Lower leg skin (tissue), 4 donors: ENCODE measurements at regions not wholly inside any gene's neighbourhood (a gene's known extent, or its start where the extent isn't known, plus 50 kb on each side); places are given as distances from the start of the nearest gene placed in this dataset.
"Not testable (repeated sequence)": the region's sequence is repeated elsewhere in the genome, so short reads cannot be mapped to it uniquely, and the experiment has no call there.

ENCODE experiments used
- DNase-seq, 2 donors: peaks; one replicate each; pipeline ENCODE4 v3.0.0-alpha.2; 2019; ENCODE audit warnings: low spot score in 2 of 2
- H3K4me3 ChIP-seq: fragments of 200-600 bp; sonication (generic); 2 replicates; pipeline ENCODE4 v1.5.1; 2017; ENCODE audit warnings: mild to moderate bottlenecking, low read depth; ENCODE audit not compliant: poor library complexity, severe bottlenecking
- POLR2A ChIP-seq, 2 donors: fragments of 450-650 bp; IDR thresholded peaks; one replicate each; pipeline ENCODE4 v1.6.1; 2016 to 2017; ENCODE audit warnings: antibody characterized with exemption in 2 of 2, mild to moderate bottlenecking in 1 of 2, moderate library complexity in 1 of 2
- WGBS, 2 donors: methylation state at CpG; one replicate each; pipeline ENCODE4 v1.1.5; 2018; 5-methylcytosine and 5-hydroxymethylcytosine counted together
- intact Hi-C: fragments of 100-400 bp; cut with DNase I; formaldehyde crosslinking; loops from one replicate; pipeline ENCODE4 v1.15.0; 2023; ENCODE audit warnings: low total_unique reads
- TF ChIP-seq, protein P1 (sequence below), 3 donors: fragments of 450-650 bp; IDR thresholded peaks; one replicate each; pipeline ENCODE4 v1.5.1; 2016; ENCODE audit warnings: antibody characterized with exemption in 3 of 3, mild to moderate bottlenecking in 3 of 3, moderate library complexity in 2 of 3

GRCh38 chr12:124222368-124223245 is 72.3 kb upstream of the RFLNA start:
- DNase-seq = no peak
- no peak overlapping the region for H3K4me3 ChIP-seq
- TF ChIP-seq, protein P1, sequence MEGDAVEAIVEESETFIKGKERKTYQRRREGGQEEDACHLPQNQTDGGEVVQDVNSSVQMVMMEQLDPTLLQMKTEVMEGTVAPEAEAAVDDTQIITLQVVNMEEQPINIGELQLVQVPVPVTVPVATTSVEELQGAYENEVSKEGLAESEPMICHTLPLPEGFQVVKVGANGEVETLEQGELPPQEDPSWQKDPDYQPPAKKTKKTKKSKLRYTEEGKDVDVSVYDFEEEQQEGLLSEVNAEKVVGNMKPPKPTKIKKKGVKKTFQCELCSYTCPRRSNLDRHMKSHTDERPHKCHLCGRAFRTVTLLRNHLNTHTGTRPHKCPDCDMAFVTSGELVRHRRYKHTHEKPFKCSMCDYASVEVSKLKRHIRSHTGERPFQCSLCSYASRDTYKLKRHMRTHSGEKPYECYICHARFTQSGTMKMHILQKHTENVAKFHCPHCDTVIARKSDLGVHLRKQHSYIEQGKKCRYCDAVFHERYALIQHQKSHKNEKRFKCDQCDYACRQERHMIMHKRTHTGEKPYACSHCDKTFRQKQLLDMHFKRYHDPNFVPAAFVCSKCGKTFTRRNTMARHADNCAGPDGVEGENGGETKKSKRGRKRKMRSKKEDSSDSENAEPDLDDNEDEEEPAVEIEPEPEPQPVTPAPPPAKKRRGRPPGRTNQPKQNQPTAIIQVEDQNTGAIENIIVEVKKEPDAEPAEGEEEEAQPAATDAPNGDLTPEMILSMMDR (IDR thresholded peaks at IDR 0.05) = no peak
- no peak for TF ChIP-seq POLR2A (IDR thresholded peaks at IDR 0.05)
- intact Hi-C loops = no loop called here
- 60% methylated on average over 14 of the region's 14 CpGs for WGBS, 2 donors

DNA sequence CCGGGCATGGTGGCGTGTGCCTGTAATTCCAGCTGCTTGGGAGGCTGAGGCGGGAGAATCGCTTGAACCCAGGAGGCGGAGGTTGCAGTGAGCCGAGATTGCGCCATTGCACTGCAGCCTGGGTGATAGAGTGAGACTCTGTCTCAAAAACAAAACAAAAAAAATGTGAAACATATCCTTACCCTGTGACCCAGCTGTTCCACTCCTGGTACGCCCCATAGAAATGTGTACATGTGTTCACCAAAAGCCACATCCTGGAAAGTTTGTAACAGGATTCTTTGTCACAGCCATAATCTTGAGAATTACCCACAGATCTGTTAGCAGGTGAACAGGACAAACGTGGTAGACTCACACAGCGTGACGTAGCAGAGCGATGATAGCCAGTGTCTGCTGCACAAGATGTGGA is 71.2 kb upstream of the RFLNA start:
- intact Hi-C loops, DNase-seq, H3K4me3 ChIP-seq: not testable (repeated sequence)
- WGBS, 2 donors = 81 to 85% methylated on average over 12 of the region's 12 CpGs

DNA sequence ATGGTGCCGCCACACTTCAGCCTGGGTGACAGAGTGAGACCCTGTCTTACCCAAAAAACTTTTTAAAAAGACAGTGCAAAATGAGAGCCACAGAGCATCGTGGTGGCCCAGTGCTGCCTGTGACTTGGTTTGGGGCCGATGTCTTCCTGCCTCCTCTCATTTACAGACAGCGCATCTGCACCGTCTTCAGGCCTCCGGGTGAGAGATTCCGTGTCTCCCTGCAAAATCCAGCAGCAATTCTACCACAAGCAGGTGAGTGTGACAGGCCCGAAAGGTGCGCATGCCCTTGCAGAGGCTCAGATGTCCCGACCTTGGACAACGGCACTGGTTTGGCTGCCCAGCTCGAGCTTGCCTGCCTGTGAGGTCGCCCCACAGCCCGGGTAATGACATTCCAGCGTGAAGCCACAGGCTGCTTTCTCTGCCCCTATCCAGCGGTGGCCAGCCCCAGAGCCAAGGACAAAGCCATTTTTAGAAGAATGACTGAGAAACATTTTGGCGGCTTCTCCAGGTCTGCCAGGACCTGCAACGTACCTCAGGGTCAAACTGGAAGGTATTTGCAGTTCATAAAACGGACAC is 70.3 kb upstream of the RFLNA start:
- intact Hi-C loops = no loop called here
- H3K4me3 ChIP-seq = no peak overlapping the region
- no peak for TF ChIP-seq POLR2A (IDR thresholded peaks at IDR 0.05)
- TF ChIP-seq, protein P1 (IDR thresholded peaks at IDR 0.05) = no peak
- WGBS, 2 donors = 81 to 82% methylated on average over 19 of the region's 19 CpGs
- DNase-seq = no peak

DNA sequence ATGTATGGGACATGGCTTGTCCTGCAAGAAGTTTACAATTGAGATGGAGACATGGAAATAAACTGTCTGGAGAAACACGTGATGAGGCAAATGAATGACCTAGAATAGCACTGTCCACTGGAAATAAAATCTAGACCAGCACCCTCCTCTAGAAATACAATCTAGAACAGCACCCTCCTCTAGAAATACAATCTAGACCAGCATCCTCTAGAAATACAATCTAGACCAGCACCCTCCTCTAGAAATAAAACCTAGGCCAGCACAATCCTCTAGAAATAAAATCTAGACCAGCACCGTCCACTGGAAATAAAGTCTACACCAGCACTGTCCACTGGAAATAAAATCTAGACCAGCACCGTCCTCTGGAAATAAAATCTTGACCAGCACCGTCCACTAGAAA is 69.2 kb upstream of the RFLNA start:
- TF ChIP-seq, protein P1 (IDR thresholded peaks at IDR 0.05) = no peak
- no peak for TF ChIP-seq POLR2A (IDR thresholded peaks at IDR 0.05)
- no peak for DNase-seq
- WGBS, 2 donors = 79 to 87% methylated on average over 4 of the region's 4 CpGs
- intact Hi-C loops = no loop called here
- H3K4me3 ChIP-seq = no peak overlapping the region

GRCh38 chr12:124227951-124228711 is 66.8 kb upstream of the RFLNA start:
- 68 to 73% methylated on average over 25 of the region's 25 CpGs for WGBS, 2 donors
- intact Hi-C loops = no loop called here
- no peak for DNase-seq
- H3K4me3 ChIP-seq = no peak overlapping the region
- TF ChIP-seq, protein P1 (IDR thresholded peaks at IDR 0.05) = no peak
- no peak for TF ChIP-seq POLR2A (IDR thresholded peaks at IDR 0.05)

DNA sequence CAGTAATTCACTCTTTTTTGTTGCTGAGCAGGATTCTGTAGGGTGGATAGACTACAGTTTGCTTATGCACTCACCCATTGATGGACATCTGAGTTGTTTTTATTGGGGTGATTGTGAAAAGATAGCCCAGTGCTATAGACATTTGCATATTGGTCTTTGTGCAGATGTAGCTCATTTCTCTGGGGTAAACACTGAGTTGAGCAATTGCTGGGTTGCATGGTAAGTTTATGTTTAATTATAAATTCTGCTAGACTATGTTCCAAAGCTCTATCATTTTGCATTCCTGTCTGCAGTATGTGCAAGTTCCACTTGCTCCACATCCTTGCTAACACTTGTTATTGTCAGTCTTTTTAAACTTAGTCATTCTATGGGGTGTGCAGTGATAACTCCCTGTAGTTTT is 65.4 kb upstream of the RFLNA start:
- H3K4me3 ChIP-seq = no peak overlapping the region
- TF ChIP-seq POLR2A (IDR thresholded peaks at IDR 0.05) = no peak
- TF ChIP-seq, protein P1 (IDR thresholded peaks at IDR 0.05) = no peak
- intact Hi-C loops = no loop called here
- DNase-seq = no peak
